Sciatic nerve (tissue), 2 donors: ENCODE measurements at regions not wholly inside any gene's neighbourhood (a gene's known extent, or its start where the extent isn't known, plus 50 kb on each side); places are given as distances from the start of the nearest gene placed in this dataset.
"Not testable (repeated sequence)": the region's sequence is repeated elsewhere in the genome, so short reads cannot be mapped to it uniquely, and the experiment has no call there.

Experiments
- ATAC-seq: fragments of 200-7000 bp; cut with Tn5 transposase; one replicate; pipeline ENCODE4 v1.9.1; 2020; ENCODE audit warnings: mild to moderate bottlenecking, moderate library complexity
- DNase-seq: peaks from one replicate; pipeline ENCODE4 v3.0.0-alpha.2; 2020; ENCODE audit warnings: low spot score
- intact Hi-C: fragments of 100-400 bp; cut with DNase I; formaldehyde crosslinking; loops from one replicate; pipeline ENCODE4 v1.14.2; 2022
- donor health status: DM: no; HTN: no; CAD: no.
- donor health status: DM: no; HTN: no; CAD: no.

- DNase-seq, result no peak
- intact Hi-C loops, result no loop called here
- no peak for ATAC-seq
Observed at GRCh38 chr1:55534565-55535121, 319.5 kb upstream of the USP24 start.

GRCh38 chr1:55531644-55532043 lies 316.5 kb upstream of the USP24 start:
- ATAC-seq, result no peak
- intact Hi-C loops, result no loop called here
- DNase-seq, result no peak

- DNase-seq (no peak), ATAC-seq (no peak)
- intact Hi-C loops, result no loop called here
Observed at GRCh38 chr1:55530749-55531478, 315.8 kb upstream of the USP24 start.

- ATAC-seq, result no peak
- no peak for DNase-seq
- intact Hi-C loops, result no loop called here
Observed at GRCh38 chr1:55529017-55529416, 313.9 kb upstream of the USP24 start.

- ATAC-seq (no peak), DNase-seq (no peak)
- intact Hi-C loops, result no loop called here
Observed at GRCh38 chr1:55527831-55528230, 312.7 kb upstream of the USP24 start.

GRCh38 chr1:55526716-55527115 lies 311.6 kb upstream of the USP24 start:
- ATAC-seq (no peak), DNase-seq (no peak)
- intact Hi-C loops, result no loop called here

- ATAC-seq, result no peak
- no peak for DNase-seq
- intact Hi-C loops, result no loop called here
Observed at GRCh38 chr1:55524006-55524405, 308.8 kb upstream of the USP24 start.

GRCh38 chr1:55522982-55523381 lies 307.8 kb upstream of the USP24 start:
- intact Hi-C loops, result no loop called here
- DNase-seq, result no peak
- ATAC-seq, result no peak

GRCh38 chr1:55522353-55522903 lies 307.3 kb upstream of the USP24 start:
- intact Hi-C loops, result no loop called here
- ATAC-seq, result no peak
- no peak for DNase-seq

GRCh38 chr1:55520861-55521260 lies 305.7 kb upstream of the USP24 start:
- intact Hi-C loops, result no loop called here
- ATAC-seq (no peak), DNase-seq (no peak)

- intact Hi-C loops, result no loop called here
- no peak for ATAC-seq
- no peak for DNase-seq
Observed at GRCh38 chr1:55519937-55520683, 304.9 kb upstream of the USP24 start.

GRCh38 chr1:55519276-55519675 lies 304.1 kb upstream of the USP24 start:
- ATAC-seq (no peak), DNase-seq (no peak)
- intact Hi-C loops, result no loop called here

GRCh38 chr1:55517036-55517435 lies 301.9 kb upstream of the USP24 start:
- DNase-seq, result no peak
- intact Hi-C loops, result no loop called here
- ATAC-seq, result no peak

- DNase-seq, ATAC-seq, intact Hi-C loops: not testable (repeated sequence)
Observed at GRCh38 chr1:55514571-55514970, 299.4 kb upstream of the USP24 start.

GRCh38 chr1:55512466-55512865 lies 297.3 kb upstream of the USP24 start:
- ATAC-seq (no peak), DNase-seq (no peak)
- intact Hi-C loops, result no loop called here

- no peak for DNase-seq
- no peak for ATAC-seq
- intact Hi-C loops, result no loop called here
Observed at GRCh38 chr1:55507578-55507931, 292.4 kb upstream of the USP24 start.

GRCh38 chr1:55506740-55507577 lies 291.8 kb upstream of the USP24 start:
- ATAC-seq, result peak; percentile 27
- DNase-seq, result no peak
- intact Hi-C loops, result no loop called here

GRCh38 chr1:55505326-55505725 lies 290.2 kb upstream of the USP24 start:
- ATAC-seq (no peak), DNase-seq (no peak)
- intact Hi-C loops, result no loop called here

- intact Hi-C loops, result no loop called here
- DNase-seq, result no peak
- peak; percentile 62 for ATAC-seq
Observed at GRCh38 chr1:55504306-55504731, 289.2 kb upstream of the USP24 start.
